HCT116 (cell line): ENCODE measurements at regions not wholly inside any gene's neighbourhood (a gene's known extent, or its start where the extent isn't known, plus 50 kb on each side); places are given as distances from the start of the nearest gene placed in this dataset.

Source experiments
- ATAC-seq: fragments of 200-7000 bp; cut with Tn5 transposase; 2 replicates; pipeline ENCODE4 v1.9.1; 2020; ENCODE audit warnings: mild to moderate bottlenecking, moderate library complexity
- BruUV-seq: library from RNA; stranded (reverse); fragments of 400-500 nt; replicated peaks from 2 replicates; lab custom pipeline; 2021; lab: Mats Ljungman, UMichigan
- CTCF ChIA-PET: fragments of 300-600 bp; sonication (Branson Sonifier 250); formaldehyde crosslinking; loops from one replicate; lab custom pipeline; 2021; ENCODE audit warnings: antibody characterized with exemption; lab: Charles Lee
- POLR2A ChIA-PET: fragments of 300-600, 350-600 bp; sonication (Branson Sonifier 250); formaldehyde crosslinking; loops from one replicate; lab custom pipeline; 2021; ENCODE audit warnings: antibody characterized with exemption; lab: Charles Lee
- RAD21 ChIA-PET, 2 experiments: fragments of 300-600 bp; sonication (Branson Sonifier 250); formaldehyde crosslinking; loops; one replicate each; lab custom pipeline; 2023; ENCODE audit warnings: low total read pairs in 2 of 2; ENCODE audit not compliant: uncharacterized antibody in 2 of 2, unreplicated experiment in 2 of 2, low non-redundant PET in 1 of 2; lab: Charles Lee
- DNase-seq: peaks from one replicate; pipeline ENCODE4 v3.0.0-alpha.2; 2010; ENCODE audit warnings: low read depth, low spot score
- H2AFZ ChIP-seq: fragments of 200-600 bp; shearing (Covaris generic), sonication (generic); 2 replicates; pipeline ENCODE4 v1.6.1; 2017; ENCODE audit warnings: low read depth, mixed run types, mixed read lengths, antibody characterized with exemption, low read length; ENCODE audit not compliant: poor library complexity, severe bottlenecking
- H3K27ac ChIP-seq: 2 replicates; pipeline ENCODE4 v1.5.1; 2012; ENCODE audit warnings: low read depth, low read length
- H3K27me3 ChIP-seq: fragments of 200-600 bp; sonication (generic); 2 replicates; pipeline ENCODE4 v1.6.1; 2016; ENCODE audit warnings: mixed run types, low read length, mixed read lengths; ENCODE audit not compliant: insufficient read depth
- H3K36me3 ChIP-seq, 2 experiments: fragments of 200-500 bp in 1 of 2; fragments of 200-600 bp in 1 of 2; sonication (Bioruptor generic) in 1 of 2; sonication (generic) in 1 of 2; 2 replicates each; pipeline versions ENCODE4 v1.5.1 to v1.6.1; 2014 to 2016; ENCODE audit warnings: low read length in 2 of 2, inconsistent platforms in 1 of 2, mixed read lengths in 1 of 2, mixed run types in 1 of 2; ENCODE audit not compliant: insufficient read depth in 2 of 2, control insufficient read depth in 1 of 2
- H3K4me1 ChIP-seq, 2 experiments: fragments of 200-600 bp in 1 of 2; sonication (generic) in 1 of 2; 2 replicates each; pipeline versions ENCODE4 v1.5.1 to v1.6.1; 2012 to 2017; ENCODE audit warnings: low read length in 2 of 2, inconsistent platforms in 1 of 2, mild to moderate bottlenecking in 1 of 2, mixed read lengths in 1 of 2, mixed run types in 1 of 2, moderate library complexity in 1 of 2; ENCODE audit not compliant: insufficient read depth in 2 of 2, control insufficient read depth in 1 of 2
- H3K4me2 ChIP-seq: fragments of 200-600 bp; sonication (generic); 2 replicates; pipeline ENCODE4 v1.6.1; 2017; ENCODE audit warnings: mixed run types, low read length, mixed read lengths
- H3K4me3 ChIP-seq, 2 experiments: fragments of 200-600 bp in 1 of 2; sonication (generic) in 1 of 2; replicated peaks in 1 of 2; 2 replicates each; pipeline ENCODE4 v1.5.1; 2011 to 2016; ENCODE audit warnings: low read length in 2 of 2, control low read depth in 1 of 2, low read depth in 1 of 2, mild to moderate bottlenecking in 1 of 2, mixed read lengths in 1 of 2, mixed run types in 1 of 2
- H3K79me2 ChIP-seq: fragments of 200-600 bp; sonication (generic); 2 replicates; pipeline ENCODE4 v1.6.1; 2017; ENCODE audit warnings: mild to moderate bottlenecking, mixed run types, low read length, moderate library complexity, mixed read lengths; ENCODE audit not compliant: insufficient read depth
- H3K9ac ChIP-seq: fragments of 200-600 bp; sonication (generic); 2 replicates; pipeline ENCODE4 v1.6.1; 2016; ENCODE audit warnings: low read length, mixed read lengths
- H3K9me2 ChIP-seq: fragments of 200-600 bp; sonication (generic), shearing (Covaris generic); 2 replicates; pipeline ENCODE4 v1.6.1; 2017; ENCODE audit warnings: mixed run types, mild to moderate bottlenecking, moderate library complexity; ENCODE audit not compliant: insufficient read depth
- H3K9me3 ChIP-seq, 2 experiments: fragments of 200-500 bp in 1 of 2; fragments of 200-600 bp in 1 of 2; sonication (Bioruptor generic) in 1 of 2; sonication (generic) in 1 of 2; 2 replicates each; pipeline ENCODE4 v1.6.1; 2014 to 2017; ENCODE audit warnings: low read length in 2 of 2, mixed read lengths in 2 of 2, inconsistent platforms in 1 of 2, low read depth in 1 of 2, mild to moderate bottlenecking in 1 of 2, mixed run types in 1 of 2, moderate library complexity in 1 of 2; ENCODE audit not compliant: control insufficient read depth in 1 of 2, insufficient read depth in 1 of 2
- H4K20me1 ChIP-seq: fragments of 200-600 bp; sonication (generic), shearing (Covaris generic); 2 replicates; pipeline ENCODE4 v1.6.1; 2017; ENCODE audit warnings: mixed run types, mild to moderate bottlenecking, moderate library complexity; ENCODE audit not compliant: insufficient read depth
- CBX3 ChIP-seq: IDR thresholded peaks from 2 replicates; pipeline ENCODE4 v1.6.1; 2012; ENCODE audit warnings: low read depth
- CTCF ChIP-seq, 3 experiments: fragments of 200-600 bp in 1 of 3; sonication (generic) in 1 of 3; IDR thresholded peaks in 2 of 3; conservative IDR thresholded peaks in 1 of 3; 2 replicates each; pipeline ENCODE4 v1.5.1; 2012 to 2017; ENCODE audit warnings: low read depth in 2 of 3, low read length in 2 of 3, antibody characterized with exemption in 1 of 3, borderline replicate concordance in 1 of 3, control low read depth in 1 of 3, mild to moderate bottlenecking in 1 of 3, mixed read lengths in 1 of 3, mixed run types in 1 of 3, moderate library complexity in 1 of 3; ENCODE audit not compliant: insufficient read depth in 1 of 3
- ELF1 ChIP-seq: IDR thresholded peaks from 2 replicates; pipeline ENCODE4 v1.6.1; 2012; ENCODE audit warnings: low read depth, borderline replicate concordance
- EZH2 ChIP-seq: fragments of 200-600 bp; sonication (generic); IDR thresholded peaks from 2 replicates; pipeline ENCODE4 v1.6.1; 2017; ENCODE audit warnings: antibody characterized with exemption, mixed run types
- FOSL1 ChIP-seq: IDR thresholded peaks from 2 replicates; pipeline ENCODE4 v1.6.1; 2012; ENCODE audit warnings: low read depth
- MAX ChIP-seq: IDR thresholded peaks from 2 replicates; pipeline ENCODE4 v1.6.1; 2012
- POLR2A ChIP-seq: IDR thresholded peaks from 2 replicates; pipeline ENCODE4 v1.7.0; 2011; ENCODE audit warnings: borderline replicate concordance; ENCODE audit not compliant: insufficient read depth, insufficient read length; ENCODE audit errors: extremely low read depth
- RAD21 ChIP-seq: IDR thresholded peaks from 2 replicates; pipeline ENCODE4 v1.6.1; 2012; ENCODE audit warnings: low read depth, mild to moderate bottlenecking
- SIN3A ChIP-seq: IDR thresholded peaks from 2 replicates; pipeline ENCODE4 v1.6.1; 2012; ENCODE audit warnings: low read depth
- TCF7L2 ChIP-seq: IDR thresholded peaks from 2 replicates; pipeline ENCODE4 v1.7.0; 2011; ENCODE audit warnings: borderline replicate concordance, inconsistent platforms; ENCODE audit not compliant: insufficient read depth, insufficient read length; ENCODE audit errors: extremely low read depth
- YY1 ChIP-seq: IDR thresholded peaks from 2 replicates; pipeline ENCODE4 v1.6.1; 2011; ENCODE audit warnings: low read length, low read depth, moderate library complexity, mild to moderate bottlenecking; ENCODE audit not compliant: insufficient replicate concordance; ENCODE audit errors: extremely low read depth
- ZFX ChIP-seq: fragments of 450-650 bp; IDR thresholded peaks from 2 replicates; pipeline ENCODE4 v1.6.1; 2017
- intact Hi-C: fragments of 100-400 bp; cut with micrococcal nuclease; formaldehyde crosslinking; loops from 2 replicates; pipeline ENCODE4 v1.10.0; 2022
- TF ChIP-seq, protein P1 (sequence below): IDR thresholded peaks from 2 replicates; pipeline ENCODE4 v1.6.1; 2011; ENCODE audit warnings: mild to moderate bottlenecking, low read length, moderate library complexity; ENCODE audit not compliant: insufficient replicate concordance; ENCODE audit errors: extremely low read depth
- TF ChIP-seq, protein P2 (sequence below): IDR thresholded peaks from 2 replicates; pipeline ENCODE4 v1.6.1; 2012; ENCODE audit warnings: low read depth

- Histone ChIP-seq H3K9me2 (no peaks in the 10 kb centered on the region), H3K36me3 (no peaks in the 10 kb centered on the region), H3K27me3 (no peaks in the 10 kb centered on the region), H4K20me1 (no peaks in the 10 kb centered on the region), H3K4me3 (no peak overlapping the region), H3K79me2 (no peaks in the 10 kb centered on the region), H3K27ac (no peak overlapping the region), H3K4me1 (no peaks in the 10 kb centered on the region), H3K9ac (no peak overlapping the region), H3K4me2 (no peak overlapping the region), H3K9me3 (peaks cover 1 to 34% of the 10 kb centered on the region in 2 experiments; a peak in 2 of 4 replicates), H2AFZ (no peak overlapping the region)
- DNase-seq (no peak), ATAC-seq (no peak)
- RAD21 ChIA-PET, result no interaction called here
- CTCF ChIA-PET, result no interaction called here
- POLR2A ChIA-PET, result no interaction called here
- intact Hi-C loops, result no loop called here
- TF ChIP-seq CBX3 (no peak), POLR2A (no peak), ELF1 (no peak), CTCF (IDR thresholded peaks at IDR 0.05 in 2 of 3, conservative IDR thresholded peaks at IDR 0.05 in 1 of 3; ENCODE audit: borderline replicate concordance in 1 of 3, insufficient read depth in 1 of 3, low read depth in 2 of 3, low read length in 2 of 3) (no peak), YY1 (no peak), MAX (no peak), EZH2 (no peak), RAD21 (no peak), SIN3A (no peak), ZFX (no peak), FOSL1 (no peak), TCF7L2 (no peak)
- TF ChIP-seq, protein P1, sequence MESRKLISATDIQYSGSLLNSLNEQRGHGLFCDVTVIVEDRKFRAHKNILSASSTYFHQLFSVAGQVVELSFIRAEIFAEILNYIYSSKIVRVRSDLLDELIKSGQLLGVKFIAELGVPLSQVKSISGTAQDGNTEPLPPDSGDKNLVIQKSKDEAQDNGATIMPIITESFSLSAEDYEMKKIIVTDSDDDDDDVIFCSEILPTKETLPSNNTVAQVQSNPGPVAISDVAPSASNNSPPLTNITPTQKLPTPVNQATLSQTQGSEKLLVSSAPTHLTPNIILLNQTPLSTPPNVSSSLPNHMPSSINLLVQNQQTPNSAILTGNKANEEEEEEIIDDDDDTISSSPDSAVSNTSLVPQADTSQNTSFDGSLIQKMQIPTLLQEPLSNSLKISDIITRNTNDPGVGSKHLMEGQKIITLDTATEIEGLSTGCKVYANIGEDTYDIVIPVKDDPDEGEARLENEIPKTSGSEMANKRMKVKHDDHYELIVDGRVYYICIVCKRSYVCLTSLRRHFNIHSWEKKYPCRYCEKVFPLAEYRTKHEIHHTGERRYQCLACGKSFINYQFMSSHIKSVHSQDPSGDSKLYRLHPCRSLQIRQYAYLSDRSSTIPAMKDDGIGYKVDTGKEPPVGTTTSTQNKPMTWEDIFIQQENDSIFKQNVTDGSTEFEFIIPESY, result no peak
- TF ChIP-seq, protein P2, sequence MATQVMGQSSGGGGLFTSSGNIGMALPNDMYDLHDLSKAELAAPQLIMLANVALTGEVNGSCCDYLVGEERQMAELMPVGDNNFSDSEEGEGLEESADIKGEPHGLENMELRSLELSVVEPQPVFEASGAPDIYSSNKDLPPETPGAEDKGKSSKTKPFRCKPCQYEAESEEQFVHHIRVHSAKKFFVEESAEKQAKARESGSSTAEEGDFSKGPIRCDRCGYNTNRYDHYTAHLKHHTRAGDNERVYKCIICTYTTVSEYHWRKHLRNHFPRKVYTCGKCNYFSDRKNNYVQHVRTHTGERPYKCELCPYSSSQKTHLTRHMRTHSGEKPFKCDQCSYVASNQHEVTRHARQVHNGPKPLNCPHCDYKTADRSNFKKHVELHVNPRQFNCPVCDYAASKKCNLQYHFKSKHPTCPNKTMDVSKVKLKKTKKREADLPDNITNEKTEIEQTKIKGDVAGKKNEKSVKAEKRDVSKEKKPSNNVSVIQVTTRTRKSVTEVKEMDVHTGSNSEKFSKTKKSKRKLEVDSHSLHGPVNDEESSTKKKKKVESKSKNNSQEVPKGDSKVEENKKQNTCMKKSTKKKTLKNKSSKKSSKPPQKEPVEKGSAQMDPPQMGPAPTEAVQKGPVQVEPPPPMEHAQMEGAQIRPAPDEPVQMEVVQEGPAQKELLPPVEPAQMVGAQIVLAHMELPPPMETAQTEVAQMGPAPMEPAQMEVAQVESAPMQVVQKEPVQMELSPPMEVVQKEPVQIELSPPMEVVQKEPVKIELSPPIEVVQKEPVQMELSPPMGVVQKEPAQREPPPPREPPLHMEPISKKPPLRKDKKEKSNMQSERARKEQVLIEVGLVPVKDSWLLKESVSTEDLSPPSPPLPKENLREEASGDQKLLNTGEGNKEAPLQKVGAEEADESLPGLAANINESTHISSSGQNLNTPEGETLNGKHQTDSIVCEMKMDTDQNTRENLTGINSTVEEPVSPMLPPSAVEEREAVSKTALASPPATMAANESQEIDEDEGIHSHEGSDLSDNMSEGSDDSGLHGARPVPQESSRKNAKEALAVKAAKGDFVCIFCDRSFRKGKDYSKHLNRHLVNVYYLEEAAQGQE, result no peak
- no TSS peak for BruUV-seq
These were observed 665.5 kb upstream of the POM121L12 start for GRCh38 chr7:52369922-52370321.
